RWPE2 (cell line): ENCODE measurements at regions not wholly inside any gene's neighbourhood (a gene's known extent, or its start where the extent isn't known, plus 50 kb on each side); places are given as distances from the start of the nearest gene placed in this dataset.
A peak's percentile ranks its signal among the peaks of the same experiment; 100 is the strongest.

Experiments
- ATAC-seq: fragments of 200-7000 bp; cut with Tn5 transposase; 3 replicates; pipeline ENCODE4 v1.9.1; 2021; ENCODE audit warnings: low read depth
- DNase-seq: peaks from one replicate; pipeline ENCODE4 v3.0.0-alpha.2; 2020; ENCODE audit warnings: low spot score
- H3K27ac ChIP-seq: fragments of 450-650 bp; 2 replicates; pipeline ENCODE4 v1.5.1; 2017; ENCODE audit warnings: mild to moderate bottlenecking; ENCODE audit not compliant: poor library complexity, severe bottlenecking
- H3K27me3 ChIP-seq: fragments of 250-450 bp; sonication (Bioruptor Pico); 2 replicates; pipeline ENCODE4 v1.5.1; 2021; ENCODE audit warnings: mild to moderate bottlenecking, moderate library complexity; ENCODE audit not compliant: insufficient read depth, poor library complexity, severe bottlenecking
- H3K36me3 ChIP-seq: fragments of 250-450 bp; sonication (Bioruptor Pico); 2 replicates; pipeline ENCODE4 v1.5.1; 2020; ENCODE audit warnings: low read depth, mild to moderate bottlenecking, moderate library complexity
- H3K4me1 ChIP-seq: fragments of 250-450 bp; sonication (Bioruptor Pico); 2 replicates; pipeline ENCODE4 v1.5.1; 2021; ENCODE audit warnings: mild to moderate bottlenecking, moderate library complexity; ENCODE audit not compliant: insufficient read depth, poor library complexity, severe bottlenecking
- H3K4me3 ChIP-seq: fragments of 250-450 bp; sonication (Bioruptor Pico); 2 replicates; pipeline ENCODE4 v1.5.1; 2021; ENCODE audit warnings: mild to moderate bottlenecking, moderate library complexity; ENCODE audit not compliant: severe bottlenecking
- H3K9me3 ChIP-seq: fragments of 250-450 bp; sonication (Bioruptor Pico); 2 replicates; pipeline ENCODE4 v1.5.1; 2021; ENCODE audit warnings: mild to moderate bottlenecking, moderate library complexity; ENCODE audit not compliant: severe bottlenecking
- CTCF ChIP-seq: fragments of 450-650 bp; IDR thresholded peaks from one replicate; pipeline ENCODE4 v1.5.1; 2017; ENCODE audit warnings: mild to moderate bottlenecking, moderate library complexity; ENCODE audit not compliant: poor library complexity, severe bottlenecking

GRCh38 chr9:4402501-4402900 lies 87.8 kb upstream of the SLC1A1 start:
- H3K36me3 ChIP-seq = no peaks in the 10 kb centered on the region
- no peak overlapping the region for H3K27ac ChIP-seq
- peaks cover 10% of the 10 kb centered on the region for H3K9me3 ChIP-seq
- H3K4me3 ChIP-seq = no peak overlapping the region
- no peak for ATAC-seq
- no peak for TF ChIP-seq CTCF
- H3K27me3 ChIP-seq = no peaks in the 10 kb centered on the region
- H3K4me1 ChIP-seq = no peaks in the 10 kb centered on the region
- no peak for DNase-seq

GRCh38 chr9:4400731-4401130 lies 89.5 kb upstream of the SLC1A1 start:
- Histone ChIP-seq H3K36me3 (no peaks in the 10 kb centered on the region), H3K4me1 (no peaks in the 10 kb centered on the region), H3K9me3 (peaks cover 10% of the 10 kb centered on the region), H3K27ac (no peak overlapping the region), H3K4me3 (no peak overlapping the region), H3K27me3 (no peaks in the 10 kb centered on the region)
- no peak for DNase-seq
- no peak for TF ChIP-seq CTCF
- no peak for ATAC-seq

GRCh38 chr9:4397917-4398316 lies 92.4 kb upstream of the SLC1A1 start:
- peaks cover 8% of the 10 kb centered on the region for H3K9me3 ChIP-seq
- DNase-seq = no peak
- no peaks in the 10 kb centered on the region for H3K27me3 ChIP-seq
- 0 out of 3 replicates have a peak, but pooled peaks have one; percentile 31 for ATAC-seq
- H3K4me1 ChIP-seq = no peaks in the 10 kb centered on the region
- H3K27ac ChIP-seq = no peak overlapping the region
- no peak for TF ChIP-seq CTCF
- H3K36me3 ChIP-seq = no peaks in the 10 kb centered on the region
- H3K4me3 ChIP-seq = no peak overlapping the region

GRCh38 chr9:4393806-4394523 lies 94.1 kb upstream of the GLIS3 start:
- ATAC-seq (no peak), DNase-seq (no peak)
- no peak overlapping the region for H3K27ac ChIP-seq
- H3K4me3 ChIP-seq = no peak overlapping the region
- H3K36me3 ChIP-seq = no peaks in the 10 kb centered on the region
- H3K27me3 ChIP-seq = no peaks in the 10 kb centered on the region
- no peaks in the 10 kb centered on the region for H3K9me3 ChIP-seq
- TF ChIP-seq CTCF = no peak
- no peaks in the 10 kb centered on the region for H3K4me1 ChIP-seq

GRCh38 chr9:4389755-4390154 lies 89.9 kb upstream of the GLIS3 start:
- H3K27me3 ChIP-seq = no peaks in the 10 kb centered on the region
- no peak for TF ChIP-seq CTCF
- no peak for DNase-seq
- H3K36me3 ChIP-seq = no peaks in the 10 kb centered on the region
- no peaks in the 10 kb centered on the region for H3K9me3 ChIP-seq
- ATAC-seq = no peak
- no peaks in the 10 kb centered on the region for H3K4me1 ChIP-seq
- no peak overlapping the region for H3K27ac ChIP-seq
- H3K4me3 ChIP-seq = no peak overlapping the region
